ENCODE measurements at regions not wholly inside any gene's neighbourhood (a gene's known extent, or its start where the extent isn't known, plus 50 kb on each side); places are given as distances from the start of the nearest gene placed in this dataset.

DNA sequence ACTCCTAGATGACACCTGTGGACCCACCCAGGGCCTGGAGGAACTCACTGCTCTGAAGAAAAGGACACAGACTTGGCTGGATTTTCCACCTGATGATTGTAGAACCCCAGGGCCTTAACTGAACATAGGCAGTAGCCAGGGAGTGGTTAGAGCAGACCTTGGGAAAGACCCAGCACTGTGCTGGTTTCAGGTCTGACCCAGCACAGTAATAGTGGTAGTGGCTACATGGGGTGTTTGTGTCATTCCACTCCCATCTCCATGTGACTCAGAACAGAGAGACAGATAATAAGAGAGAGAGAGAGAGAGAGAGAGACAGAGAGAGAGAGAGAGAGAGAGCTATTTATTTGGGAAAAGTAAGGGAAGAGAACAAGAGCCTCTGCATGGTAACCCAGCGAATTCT is 239.1 kb upstream of the MEOX2 start:
- in situ Hi-C loops (cut with MboI) = no loop called here
- H3K4me2 ChIP-seq (ENCODE audit: insufficient read depth, low read length) = no peak overlapping the region
- H3K9ac ChIP-seq (ENCODE audit: insufficient read depth in 1 of 2, low read depth in 2 of 2, low read length in 2 of 2) = no peak overlapping the region
- H3K36me3 ChIP-seq (ENCODE audit: control insufficient read depth, insufficient read depth, low read length) = no peaks in the 10 kb centered on the region
- H3K79me2 ChIP-seq (ENCODE audit: control insufficient read depth, insufficient read depth, low read length) = no peaks in the 10 kb centered on the region
- CTCF ChIA-PET (ENCODE audit: low intra/inter-chr PET ratio) = no interaction called here
- no peak for ATAC-seq
- no peaks in the 10 kb centered on the region for H3K9me3 ChIP-seq (replicated peaks; ENCODE audit: control insufficient read depth, insufficient read depth, low read depth, low read length)
- WGBS (ENCODE audit: insufficient coverage, low coverage, missing lambda C conversion rate) = 0% methylated on average over 1 of the region's 1 CpG
- POLR2A ChIA-PET = no interaction called here
- BruUV-seq (replicated peaks) = no TSS peak
- TF ChIP-seq GTF2A2 (tag; IDR thresholded peaks at IDR 0.05) (no peak), CXXC5 (CRISPR knock-in tag; IDR thresholded peaks at IDR 0.05) (no peak), SIN3B (IDR thresholded peaks at IDR 0.05; ENCODE audit: low read depth) (no peak), ETV5 (CRISPR knock-in tag; IDR thresholded peaks at IDR 0.05; ENCODE audit: low read depth) (no peak)
- no peaks in the 10 kb centered on the region for H3K4me1 ChIP-seq (replicated peaks in 1 of 2; ENCODE audit: control insufficient read depth in 2 of 2, insufficient read depth in 2 of 2, low read length in 2 of 2)
- no peak for FAIRE-seq
- H4K20me1 ChIP-seq (replicated peaks; ENCODE audit: control insufficient read depth, insufficient read depth, low read length) = no peaks in the 10 kb centered on the region
- no peak overlapping the region for H2AFZ ChIP-seq (ENCODE audit: low read depth, low read length)
- no peak overlapping the region for H3K27ac ChIP-seq (ENCODE audit: extremely low read depth, low read depth, low read length)
- H3K27me3 ChIP-seq (ENCODE audit: control insufficient read depth in 2 of 2, insufficient read depth in 2 of 2, low read length in 2 of 2) = no peaks in the 10 kb centered on the region
- intact Hi-C loops (cut with micrococcal nuclease) = no loop called here
- no peaks in the 10 kb centered on the region for H3K9me1 ChIP-seq (ENCODE audit: control insufficient read depth, insufficient read depth, low read length)
- DNase-seq (ENCODE audit: extremely low read depth in 1 of 4, low spot score in 3 of 4) = no peak
- H3K4me3 ChIP-seq = no peak overlapping the region

DNA sequence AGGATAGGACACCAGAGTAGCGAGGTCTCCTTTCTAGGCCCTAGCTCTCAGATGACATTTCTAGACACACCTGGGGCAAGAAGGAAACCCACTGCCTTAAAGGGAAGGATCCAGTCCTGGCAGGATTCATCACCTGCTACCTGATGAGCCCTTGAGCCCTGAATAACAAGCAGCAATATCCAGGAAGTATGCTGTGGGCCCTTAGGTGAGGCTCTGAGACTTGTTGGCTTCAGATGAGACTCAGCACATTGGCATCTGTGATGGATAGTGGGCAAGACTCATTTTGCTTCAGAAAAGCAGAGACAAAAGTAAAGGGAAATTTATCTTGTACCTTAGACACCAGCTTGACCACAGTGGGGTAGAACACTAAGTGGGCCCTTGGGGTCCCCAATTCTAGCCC is 238.4 kb upstream of the MEOX2 start:
- POLR2A ChIA-PET = no interaction called here
- Histone ChIP-seq H3K4me3 (no peak overlapping the region), H3K4me1 (replicated peaks in 1 of 2; ENCODE audit: control insufficient read depth in 2 of 2, insufficient read depth in 2 of 2, low read length in 2 of 2) (no peaks in the 10 kb centered on the region), H3K9me3 (replicated peaks; ENCODE audit: control insufficient read depth, insufficient read depth, low read depth, low read length) (no peaks in the 10 kb centered on the region), H3K9ac (ENCODE audit: insufficient read depth in 1 of 2, low read depth in 2 of 2, low read length in 2 of 2) (no peak overlapping the region), H2AFZ (ENCODE audit: low read depth, low read length) (no peak overlapping the region), H4K20me1 (replicated peaks; ENCODE audit: control insufficient read depth, insufficient read depth, low read length) (no peaks in the 10 kb centered on the region), H3K4me2 (ENCODE audit: insufficient read depth, low read length) (no peak overlapping the region), H3K27me3 (ENCODE audit: control insufficient read depth in 2 of 2, insufficient read depth in 2 of 2, low read length in 2 of 2) (no peaks in the 10 kb centered on the region), H3K27ac (ENCODE audit: extremely low read depth, low read depth, low read length) (no peak overlapping the region), H3K9me1 (ENCODE audit: control insufficient read depth, insufficient read depth, low read length) (no peaks in the 10 kb centered on the region), H3K79me2 (ENCODE audit: control insufficient read depth, insufficient read depth, low read length) (no peaks in the 10 kb centered on the region), H3K36me3 (ENCODE audit: control insufficient read depth, insufficient read depth, low read length) (no peaks in the 10 kb centered on the region)
- WGBS (ENCODE audit: insufficient coverage, low coverage, missing lambda C conversion rate) = 0% methylated on average over 1 of the region's 1 CpG
- no TSS peak for BruUV-seq (replicated peaks)
- intact Hi-C loops (cut with micrococcal nuclease) = no loop called here
- TF ChIP-seq KLF1 (tag; IDR thresholded peaks at IDR 0.05) = no peak
- TF ChIP-seq, protein P1, sequence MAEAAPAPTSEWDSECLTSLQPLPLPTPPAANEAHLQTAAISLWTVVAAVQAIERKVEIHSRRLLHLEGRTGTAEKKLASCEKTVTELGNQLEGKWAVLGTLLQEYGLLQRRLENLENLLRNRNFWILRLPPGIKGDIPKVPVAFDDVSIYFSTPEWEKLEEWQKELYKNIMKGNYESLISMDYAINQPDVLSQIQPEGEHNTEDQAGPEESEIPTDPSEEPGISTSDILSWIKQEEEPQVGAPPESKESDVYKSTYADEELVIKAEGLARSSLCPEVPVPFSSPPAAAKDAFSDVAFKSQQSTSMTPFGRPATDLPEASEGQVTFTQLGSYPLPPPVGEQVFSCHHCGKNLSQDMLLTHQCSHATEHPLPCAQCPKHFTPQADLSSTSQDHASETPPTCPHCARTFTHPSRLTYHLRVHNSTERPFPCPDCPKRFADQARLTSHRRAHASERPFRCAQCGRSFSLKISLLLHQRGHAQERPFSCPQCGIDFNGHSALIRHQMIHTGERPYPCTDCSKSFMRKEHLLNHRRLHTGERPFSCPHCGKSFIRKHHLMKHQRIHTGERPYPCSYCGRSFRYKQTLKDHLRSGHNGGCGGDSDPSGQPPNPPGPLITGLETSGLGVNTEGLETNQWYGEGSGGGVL (CRISPR knock-in tag; IDR thresholded peaks at IDR 0.05) = no peak
- no peak for TF ChIP-seq SMAD3 (CRISPR knock-in tag; conservative IDR thresholded peaks at IDR 0.05)
- no peak for TF ChIP-seq CTBP1 (IDR thresholded peaks at IDR 0.05; ENCODE audit: borderline replicate concordance)
- TF ChIP-seq KDM2B (CRISPR knock-in tag; IDR thresholded peaks at IDR 0.05) = no peak
- TF ChIP-seq NONO (IDR thresholded peaks at IDR 0.05; ENCODE audit: low read depth in 2 of 2, low read length in 1 of 2) = no peak
- no peak for TF ChIP-seq MED1 (CRISPR knock-in tag; IDR thresholded peaks at IDR 0.05; ENCODE audit: borderline replicate concordance)
- no peak for TF ChIP-seq PRPF4 (IDR thresholded peaks at IDR 0.05; ENCODE audit: insufficient read depth, low read depth, low read length, poor library complexity, severe bottlenecking)
- no peak for TF ChIP-seq ERF (CRISPR knock-in tag; IDR thresholded peaks at IDR 0.05)
- TF ChIP-seq, protein P2, sequence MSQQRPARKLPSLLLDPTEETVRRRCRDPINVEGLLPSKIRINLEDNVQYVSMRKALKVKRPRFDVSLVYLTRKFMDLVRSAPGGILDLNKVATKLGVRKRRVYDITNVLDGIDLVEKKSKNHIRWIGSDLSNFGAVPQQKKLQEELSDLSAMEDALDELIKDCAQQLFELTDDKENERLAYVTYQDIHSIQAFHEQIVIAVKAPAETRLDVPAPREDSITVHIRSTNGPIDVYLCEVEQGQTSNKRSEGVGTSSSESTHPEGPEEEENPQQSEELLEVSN (IDR thresholded peaks at IDR 0.05; ENCODE audit: borderline replicate concordance in 1 of 2, extremely low read depth in 1 of 2, insufficient read depth in 1 of 2, insufficient read length in 1 of 2, low read depth in 1 of 2, low read length in 1 of 2, poor library complexity in 1 of 2, severe bottlenecking in 1 of 2) = no peak
- no peak for FAIRE-seq
- ATAC-seq = no peak
- DNase-seq (ENCODE audit: extremely low read depth in 1 of 4, low spot score in 3 of 4) = no peak
- CTCF ChIA-PET (ENCODE audit: low intra/inter-chr PET ratio) = no interaction called here
- in situ Hi-C loops (cut with MboI) = no loop called here
